ENCODE measurements at regions not wholly inside any gene's neighbourhood (a gene's known extent, or its start where the extent isn't known, plus 50 kb on each side); places are given as distances from the start of the nearest gene placed in this dataset.

GRCh38 chr2:207413376-207413907 lies 116.3 kb upstream of the CREB1 start:
- no CpG with 5 or more reads among the region's 5 CpGs for WGBS (ENCODE audit: insufficient coverage)
- H3K36me3 ChIP-seq (replicated peaks in 1 of 2; ENCODE audit: control insufficient read depth in 1 of 2, insufficient read depth in 2 of 2, low read length in 2 of 2) = no peaks in the 10 kb centered on the region
- no peak for TF ChIP-seq CTCF (IDR thresholded peaks at IDR 0.05)
- no peaks in the 10 kb centered on the region for H3K4me1 Mint-ChIP-seq
- H3K9me3 Mint-ChIP-seq = peaks cover 0 to 2% (median 0%) of the 10 kb centered on the region in 7 donors
- peaks cover 0 to 1% (median 0%) of the 10 kb centered on the region in 3 donors for H3K27me3 Mint-ChIP-seq (ENCODE audit: low read depth in 3 of 3)
- no peak overlapping the region for H3K4me3 ChIP-seq (replicated peaks in 1 of 3; ENCODE audit: low read depth in 2 of 3, low read length in 3 of 3)
- DNase-seq = no peak
- no peak overlapping the region for H3K4me2 ChIP-seq (replicated peaks; ENCODE audit: extremely low read depth, low read length, poor library complexity, severe bottlenecking)
- intact Hi-C loops (cut with micrococcal nuclease) = no loop called here
- no peaks in the 10 kb centered on the region for H3K79me2 ChIP-seq (ENCODE audit: insufficient read depth, low read length)
- no peaks in the 10 kb centered on the region for H3K36me3 Mint-ChIP-seq
- H3K27ac Mint-ChIP-seq = no peak overlapping the region
- H3K9me3 ChIP-seq (replicated peaks in 1 of 2; ENCODE audit: control insufficient read depth in 1 of 2, insufficient read depth in 1 of 2, low read length in 2 of 2) = no peaks in the 10 kb centered on the region
- H3K4me3 Mint-ChIP-seq = no peak overlapping the region
- H3K27ac ChIP-seq (ENCODE audit: low read depth in 1 of 2, low read length in 2 of 2) = no peak overlapping the region
- H3K9ac ChIP-seq (ENCODE audit: insufficient read depth, low read length, poor library complexity, severe bottlenecking) = no peak overlapping the region
- H4K20me1 ChIP-seq (ENCODE audit: insufficient read depth, low read length) = no peaks in the 10 kb centered on the region
- no peak overlapping the region for H2AFZ ChIP-seq (ENCODE audit: insufficient read depth, low read depth, low read length, poor library complexity, severe bottlenecking)
- no peaks in the 10 kb centered on the region for H3K4me1 ChIP-seq (ENCODE audit: control insufficient read depth in 1 of 2, insufficient read depth in 2 of 2, low read length in 2 of 2)
- H3K27me3 ChIP-seq (ENCODE audit: control insufficient read depth in 2 of 2, insufficient read depth in 2 of 2, low read length in 2 of 2) = no peaks in the 10 kb centered on the region

DNA sequence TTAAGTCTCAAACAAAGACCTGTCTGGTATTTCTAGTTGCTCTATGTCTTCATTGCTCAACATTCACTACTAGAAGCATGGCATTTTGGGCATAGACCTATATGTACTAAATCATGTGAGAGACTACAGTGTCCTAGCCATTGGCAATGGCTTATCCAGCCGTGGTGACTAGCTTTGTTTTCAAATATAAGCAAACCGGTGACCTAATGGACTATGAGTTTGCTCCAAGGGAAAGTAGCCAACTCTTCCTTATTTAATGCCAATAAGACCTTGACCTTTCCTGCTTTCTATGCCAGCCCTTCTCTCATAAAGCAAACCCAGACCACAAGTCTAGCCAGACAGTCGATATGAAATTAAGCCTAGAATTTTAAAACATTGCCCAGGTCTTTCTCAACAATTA lies 113.7 kb upstream of the CREB1 start:
- Mint-ChIP-seq H3K4me3 (no peak overlapping the region), H3K9me3 (peaks cover 0 to 2% (median 0%) of the 10 kb centered on the region in 7 donors), H3K36me3 (no peaks in the 10 kb centered on the region), H3K27ac (no peak overlapping the region), H3K4me1 (no peaks in the 10 kb centered on the region), H3K27me3 (ENCODE audit: low read depth in 3 of 3) (peaks cover 0 to 3% (median 2%) of the 10 kb centered on the region in 3 donors)
- Histone ChIP-seq H3K9ac (ENCODE audit: insufficient read depth, low read length, poor library complexity, severe bottlenecking) (no peak overlapping the region), H3K4me3 (replicated peaks in 1 of 3; ENCODE audit: low read depth in 2 of 3, low read length in 3 of 3) (no peak overlapping the region), H4K20me1 (ENCODE audit: insufficient read depth, low read length) (no peaks in the 10 kb centered on the region), H3K27me3 (ENCODE audit: control insufficient read depth in 2 of 2, insufficient read depth in 2 of 2, low read length in 2 of 2) (no peaks in the 10 kb centered on the region), H2AFZ (ENCODE audit: insufficient read depth, low read depth, low read length, poor library complexity, severe bottlenecking) (no peak overlapping the region), H3K36me3 (replicated peaks in 1 of 2; ENCODE audit: control insufficient read depth in 1 of 2, insufficient read depth in 2 of 2, low read length in 2 of 2) (no peaks in the 10 kb centered on the region), H3K27ac (ENCODE audit: low read depth in 1 of 2, low read length in 2 of 2) (no peak overlapping the region), H3K9me3 (replicated peaks in 1 of 2; ENCODE audit: control insufficient read depth in 1 of 2, insufficient read depth in 1 of 2, low read length in 2 of 2) (no peaks in the 10 kb centered on the region), H3K4me1 (ENCODE audit: control insufficient read depth in 1 of 2, insufficient read depth in 2 of 2, low read length in 2 of 2) (no peaks in the 10 kb centered on the region), H3K79me2 (ENCODE audit: insufficient read depth, low read length) (no peaks in the 10 kb centered on the region), H3K4me2 (replicated peaks; ENCODE audit: extremely low read depth, low read length, poor library complexity, severe bottlenecking) (no peak overlapping the region)
- TF ChIP-seq CTCF (IDR thresholded peaks at IDR 0.05) = no peak
- no peak for DNase-seq
- intact Hi-C loops (cut with micrococcal nuclease) = no loop called here
- 100% methylated on average over 2 of the region's 3 CpGs for WGBS (ENCODE audit: insufficient coverage)
